ENCODE measurements at regions not wholly inside any gene's neighbourhood (a gene's known extent, or its start where the extent isn't known, plus 50 kb on each side); places are given as distances from the start of the nearest gene placed in this dataset.

- no peak for TF ChIP-seq CTCF (IDR thresholded peaks at IDR 0.05)
- no peak for TF ChIP-seq POLR2A (IDR thresholded peaks at IDR 0.05)
- no peak for TF ChIP-seq EP300 (IDR thresholded peaks at IDR 0.05)
Measured at GRCh38 chr13:68748038-68748437, 1359.6 kb upstream of the ATXN8OS start.
